COLO668 (cell line): ENCODE measurements at regions not wholly inside any gene's neighbourhood (a gene's known extent, or its start where the extent isn't known, plus 50 kb on each side); places are given as distances from the start of the nearest gene placed in this dataset.
"Not testable (repeated sequence)": the region's sequence is repeated elsewhere in the genome, so short reads cannot be mapped to it uniquely, and the experiment has no call there.

Experiments used
- DNase-seq: peaks from one replicate; lab custom pipeline; 2025; ENCODE audit not compliant: unreplicated experiment; lab: John Stamatoyannopoulos, UW

DNA sequence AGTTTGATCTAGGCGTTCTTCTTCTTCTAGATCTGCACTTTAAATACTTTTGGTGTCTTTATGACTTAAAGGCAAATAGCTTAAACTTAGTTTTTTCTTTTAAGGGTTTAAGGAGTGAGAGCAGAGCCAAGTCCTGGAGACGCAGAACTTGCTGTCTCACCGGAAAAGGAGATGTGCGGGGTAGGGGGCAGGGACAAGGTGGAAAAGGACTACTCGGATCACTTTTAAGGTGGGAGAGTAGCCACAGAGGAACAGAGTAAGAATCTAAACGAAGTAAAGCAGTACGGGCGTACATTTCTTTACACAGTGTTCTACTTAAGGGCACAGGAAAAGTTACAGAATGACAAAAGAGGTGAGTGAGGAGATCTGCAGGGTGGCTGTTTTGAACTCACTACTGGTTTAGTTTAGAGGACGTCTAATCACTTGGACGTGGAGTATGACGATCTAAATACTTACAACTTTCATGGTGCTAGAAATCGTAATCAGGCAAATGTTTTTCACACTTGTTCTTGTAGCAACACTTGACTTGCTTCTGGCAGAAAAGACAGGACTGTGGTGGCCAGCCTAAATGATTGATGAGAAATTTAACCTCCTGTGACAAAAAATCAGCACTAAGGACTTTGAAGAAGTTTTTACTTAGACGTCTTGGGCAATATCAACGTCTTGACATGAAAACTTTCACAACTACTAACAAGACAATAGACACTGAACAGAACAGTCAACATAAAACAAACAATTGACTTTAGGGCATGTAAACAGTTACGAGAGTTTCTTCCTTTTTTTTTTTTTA is 127.0 kb downstream of the ART5 start:
- DNase-seq: not testable (repeated sequence)

- not testable (repeated sequence) for DNase-seq
These were observed 128.5 kb downstream of the ART5 start for GRCh38 chr11:3513311-3513710.

- DNase-seq: not testable (repeated sequence)
These were observed 129.0 kb downstream of the ART5 start for GRCh38 chr11:3512751-3513150.

GRCh38 chr11:3512133-3512703 is 129.6 kb downstream of the ART5 start:
- DNase-seq: not testable (repeated sequence)

- DNase-seq: not testable (repeated sequence)
These were observed 130.2 kb downstream of the ART5 start for GRCh38 chr11:3511416-3512132.

DNA sequence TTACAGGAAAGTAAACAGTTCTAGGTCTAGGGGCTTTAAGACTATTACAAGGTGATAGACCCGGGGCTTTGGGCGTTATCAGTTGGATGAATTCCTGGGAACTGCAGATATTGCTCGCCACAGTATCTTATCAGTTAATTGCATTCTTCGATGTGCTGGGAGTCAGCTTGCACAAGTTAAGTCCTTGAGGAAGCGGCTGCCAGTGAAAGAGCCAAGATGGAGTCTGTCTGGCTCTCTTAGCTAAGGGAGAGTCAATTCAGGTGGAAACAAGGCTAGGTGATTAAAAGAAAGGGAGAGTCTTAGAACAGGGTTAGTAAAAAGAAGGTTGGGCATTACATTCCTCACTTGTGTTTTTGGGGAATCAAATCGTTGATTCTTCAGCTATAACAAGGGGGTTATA is 130.6 kb upstream of the ZNF195 start:
- DNase-seq: not testable (repeated sequence)

DNA sequence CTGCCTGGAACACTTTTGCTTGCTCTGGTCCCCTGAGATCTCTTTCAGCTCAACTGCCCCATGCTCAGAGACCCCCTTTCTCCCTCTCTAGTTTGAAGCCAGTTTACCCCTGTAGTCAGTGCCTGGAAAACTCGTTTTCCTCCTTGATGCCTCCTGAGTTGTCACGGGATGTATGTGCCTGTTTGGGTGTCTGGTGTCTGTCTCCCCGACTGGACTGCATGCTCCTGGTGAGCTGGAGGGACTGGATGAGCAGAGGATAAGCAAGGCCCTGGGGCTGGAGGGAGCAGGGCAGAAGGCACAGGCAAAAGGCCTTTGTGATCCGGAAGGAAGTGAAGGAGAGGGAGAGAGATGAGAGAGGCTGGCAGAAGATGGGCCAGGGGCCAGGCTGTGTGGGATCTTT is 120.3 kb upstream of the ZNF195 start:
- DNase-seq: not testable (repeated sequence)

DNA sequence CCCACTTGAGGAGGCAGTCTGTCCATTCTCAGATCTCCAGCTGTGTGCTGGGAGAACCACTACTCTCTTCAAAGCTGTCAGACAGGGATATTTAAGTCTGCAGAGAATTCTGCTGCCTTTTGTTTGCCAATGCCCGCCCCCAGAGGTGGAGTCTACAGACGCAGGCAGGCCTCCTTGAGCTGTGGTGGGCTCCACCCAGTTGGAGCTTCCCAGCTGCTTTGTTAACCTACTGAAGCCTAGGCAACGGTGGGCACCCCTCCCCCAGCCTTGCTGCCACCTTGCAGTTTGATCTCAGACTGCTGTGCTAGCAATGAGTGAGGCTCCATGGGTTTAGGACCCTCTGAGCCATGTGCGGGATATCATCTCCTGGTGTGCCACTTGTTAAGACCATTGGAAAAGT is 119.4 kb upstream of the ZNF195 start:
- DNase-seq: peak; percentile 29

DNA sequence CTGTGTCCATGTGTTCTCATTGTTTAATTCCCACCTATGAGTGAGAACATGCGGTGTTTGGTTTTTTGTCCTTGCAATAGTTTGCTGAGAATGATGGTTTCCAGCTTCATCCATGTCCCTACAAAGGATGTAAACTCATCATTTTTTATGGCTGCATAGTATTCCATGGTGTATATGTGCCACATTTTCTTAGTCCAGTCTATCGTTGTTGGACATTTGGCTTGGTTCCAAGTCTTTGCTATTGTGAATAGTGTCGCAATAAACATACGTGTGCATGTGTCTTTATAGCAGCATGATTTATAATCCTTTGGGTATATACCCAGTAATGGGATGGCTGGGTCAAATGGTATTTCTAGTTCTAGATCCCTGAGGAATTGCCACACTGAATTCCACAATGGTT is 114.2 kb upstream of the ZNF195 start:
- DNase-seq: not testable (repeated sequence)

DNA sequence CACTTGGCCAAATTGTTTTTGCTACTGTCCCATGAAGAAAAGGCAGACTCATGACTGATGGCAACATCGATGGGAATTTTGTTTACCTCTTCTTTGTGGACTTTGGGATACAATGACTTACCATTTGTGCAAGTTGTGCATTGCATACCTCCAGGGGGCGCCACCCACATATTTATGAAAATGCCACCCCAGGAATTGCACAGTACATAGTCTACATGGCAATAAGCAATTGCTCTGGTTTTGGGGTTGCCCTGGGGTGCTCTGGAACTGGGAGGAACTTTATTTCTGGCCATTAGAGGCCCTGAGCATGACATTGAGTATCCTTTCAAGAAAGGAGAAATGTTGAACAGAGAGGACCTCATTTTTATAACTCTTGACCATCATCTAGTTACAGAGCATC is 109.1 kb upstream of the ZNF195 start:
- DNase-seq: not testable (repeated sequence)

GRCh38 chr11:3485737-3486136 is 106.8 kb upstream of the ZNF195 start:
- DNase-seq: not testable (repeated sequence)

- DNase-seq: peak; percentile 34
These were observed 98.3 kb upstream of the ZNF195 start for GRCh38 chr11:3476937-3477885.

DNA sequence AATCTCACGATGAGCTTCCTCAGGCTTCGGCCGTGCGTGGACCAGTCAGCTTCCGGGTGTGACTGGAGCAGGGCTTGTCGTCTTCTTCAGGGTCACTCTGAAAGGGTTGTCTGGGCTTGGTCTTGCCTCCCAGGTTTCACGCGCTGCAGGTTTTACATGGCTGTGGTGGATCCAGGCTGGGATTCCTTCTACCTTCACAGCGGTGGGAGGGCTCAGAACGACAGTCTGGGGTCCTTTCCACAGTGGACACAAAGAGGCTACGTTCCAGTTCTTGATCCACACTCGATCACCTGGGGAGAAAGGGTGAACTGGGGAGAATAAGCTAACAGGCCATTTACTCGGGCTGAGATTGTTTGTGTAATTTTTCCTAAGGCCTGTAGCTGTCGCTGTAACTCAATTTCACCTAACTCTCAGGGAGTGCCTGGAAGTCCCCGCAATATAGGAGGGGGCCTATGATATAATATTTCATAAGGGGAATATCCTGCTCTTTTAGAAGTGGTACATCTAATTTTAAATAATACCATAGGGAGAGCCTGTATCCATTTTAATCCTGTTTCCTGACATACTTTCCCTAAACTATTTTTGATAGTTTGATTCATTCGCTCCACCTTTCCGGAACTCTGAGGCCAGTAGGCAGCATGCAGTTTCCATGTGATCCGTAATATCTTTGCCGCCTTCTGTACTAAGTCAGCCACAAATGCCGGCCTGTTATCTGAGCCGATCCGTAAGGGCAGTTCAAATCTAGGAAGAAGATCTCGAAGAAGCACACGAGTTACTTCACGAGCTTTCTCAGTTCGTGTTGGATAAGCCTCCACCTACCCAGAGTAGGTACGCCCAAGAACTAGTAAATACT is 97.4 kb upstream of the ZNF195 start:
- not testable (repeated sequence) for DNase-seq

GRCh38 chr11:3468963-3469362 is 90.0 kb upstream of the ZNF195 start:
- DNase-seq: not testable (repeated sequence)

GRCh38 chr11:3467599-3467998 is 88.7 kb upstream of the ZNF195 start:
- not testable (repeated sequence) for DNase-seq

DNA sequence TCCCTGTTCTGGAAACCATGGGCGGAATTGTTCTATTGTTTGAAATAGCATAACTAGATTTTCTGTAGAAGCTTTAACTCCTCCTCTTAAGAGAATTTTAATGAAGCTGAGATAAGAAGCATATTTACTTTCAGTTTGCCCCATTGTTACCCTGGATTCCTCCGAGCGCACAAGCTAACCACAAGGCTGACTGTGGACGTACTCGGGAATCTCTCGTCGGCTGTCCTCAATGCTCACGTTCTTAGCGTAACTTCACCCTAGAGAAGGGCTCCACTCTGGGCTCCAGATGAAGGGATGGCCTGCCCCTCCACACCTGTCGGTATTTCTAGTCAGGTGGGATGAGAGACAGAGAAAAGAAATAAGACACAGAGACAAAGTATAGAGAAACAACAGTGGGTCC is 76.7 kb upstream of the ZNF195 start:
- not testable (repeated sequence) for DNase-seq

- DNase-seq: peak; percentile 37
These were observed 75.9 kb upstream of the ZNF195 start for GRCh38 chr11:3454844-3455243.

DNA sequence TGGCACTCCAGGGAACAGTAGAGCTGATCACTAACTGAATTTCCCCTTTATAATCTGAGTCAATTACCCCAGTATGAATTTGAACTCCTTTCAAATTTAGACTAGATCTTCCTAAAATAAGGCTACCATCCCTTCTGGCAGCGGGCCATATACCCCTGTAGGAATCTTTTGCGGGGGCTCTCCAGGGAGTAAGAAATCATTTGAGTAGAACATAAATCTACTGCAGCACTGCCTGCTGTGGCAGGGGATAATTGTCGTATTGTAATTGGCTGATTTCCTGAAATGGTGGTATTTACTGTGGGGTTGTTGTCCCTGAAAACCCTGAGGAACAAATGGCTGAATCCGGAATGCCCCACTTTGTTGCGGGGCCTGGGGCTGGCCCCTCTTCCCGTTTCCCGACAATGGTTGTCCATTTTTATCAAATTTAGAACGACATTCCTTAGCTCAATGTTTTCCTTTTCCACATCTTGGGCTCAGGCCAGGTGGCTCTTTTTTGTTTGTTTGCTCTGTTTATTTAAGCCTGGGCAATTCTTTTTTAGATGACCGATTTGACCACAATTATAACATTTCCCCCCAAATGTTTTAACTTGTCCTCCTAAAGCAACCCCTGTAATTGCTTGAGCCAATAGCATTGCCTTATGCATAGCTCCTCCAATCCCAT is 74.8 kb upstream of the ZNF195 start:
- DNase-seq: not testable (repeated sequence)

DNA sequence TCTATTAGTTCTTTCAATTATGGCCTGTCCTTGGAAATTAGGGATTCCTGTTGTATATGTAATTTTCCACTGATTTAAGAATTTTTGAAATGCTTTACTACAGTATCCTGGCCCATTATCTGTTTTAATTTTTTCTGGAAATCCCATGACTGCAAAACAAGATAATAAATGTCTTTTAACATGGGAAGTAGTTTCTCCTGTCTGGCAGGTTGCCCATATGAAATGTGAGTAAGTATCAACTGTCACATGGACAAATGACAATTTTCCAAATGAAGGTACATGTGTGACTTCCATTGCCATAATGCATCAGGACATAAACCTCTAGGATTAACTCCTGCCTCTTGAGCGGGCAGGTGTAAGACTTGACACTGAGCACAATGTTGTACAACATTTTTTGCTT is 71.9 kb upstream of the ZNF195 start:
- DNase-seq: not testable (repeated sequence)
